DOHH2 (cell line): ENCODE measurements at regions not wholly inside any gene's neighbourhood (a gene's known extent, or its start where the extent isn't known, plus 50 kb on each side); places are given as distances from the start of the nearest gene placed in this dataset.

Source experiments
- CTCF ChIP-seq: fragments of 200-600 bp; sonication (generic); IDR thresholded peaks from one replicate; pipeline ENCODE4 v1.5.1; 2014; ENCODE audit warnings: antibody characterized with exemption, mild to moderate bottlenecking, low read depth, low read length; ENCODE audit not compliant: poor library complexity, severe bottlenecking
- EZH2phosphoT487 ChIP-seq: fragments of 200-600 bp; sonication (generic); IDR thresholded peaks from 2 replicates; pipeline ENCODE4 v1.6.1; 2017; ENCODE audit warnings: borderline replicate concordance, mild to moderate bottlenecking, antibody characterized with exemption, low read length, moderate library complexity, mixed read lengths

- TF ChIP-seq CTCF (no peak), EZH2phosphoT487 (no peak)
Observed at GRCh38 chr5:97363577-97363976, 180.5 kb upstream of the RIOK2 start.
